H1 (cell line): ENCODE measurements at regions not wholly inside any gene's neighbourhood (a gene's known extent, or its start where the extent isn't known, plus 50 kb on each side); places are given as distances from the start of the nearest gene placed in this dataset.

Experiments used
- CTBP2 ChIP-seq: IDR thresholded peaks from 2 replicates; pipeline ENCODE4 v1.7.0; 2011; ENCODE audit warnings: borderline replicate concordance, mild to moderate bottlenecking, moderate library complexity, mixed read lengths, low read length; ENCODE audit not compliant: insufficient read depth, insufficient read length
- POU5F1 ChIP-seq: IDR thresholded peaks from 2 replicates; pipeline ENCODE4 v1.6.1; 2011; ENCODE audit warnings: low read depth, mild to moderate bottlenecking, low read length, moderate library complexity
- TAF7 ChIP-seq: optimal IDR thresholded peaks from 2 replicates; pipeline ENCODE3; 2011; ENCODE audit warnings: low read depth, mild to moderate bottlenecking, inconsistent platforms, low read length, moderate library complexity, borderline replicate concordance

GRCh38 chr1:13901597-13901996 lies 201.6 kb downstream of the PRDM2 start (continued):
- no peak for TF ChIP-seq TAF7
- TF ChIP-seq POU5F1, result no peak
- TF ChIP-seq CTBP2, result no peak
